Keratinocyte (primary cell): ENCODE measurements at regions not wholly inside any gene's neighbourhood (a gene's known extent, or its start where the extent isn't known, plus 50 kb on each side); places are given as distances from the start of the nearest gene placed in this dataset.

Source experiments
- CTCF ChIP-seq, 3 experiments: IDR thresholded peaks in 1 of 3; conservative IDR thresholded peaks in 1 of 3; optimal IDR thresholded peaks in 1 of 3; 2 replicates in 2 of 3; 3 replicates in 1 of 3; pipeline versions ENCODE3 to v1.5.1; 2011; ENCODE audit warnings: low read length in 3 of 3, mild to moderate bottlenecking in 3 of 3, moderate library complexity in 2 of 3, control low read depth in 1 of 3, inconsistent platforms in 1 of 3; ENCODE audit not compliant: insufficient read depth in 2 of 3; ENCODE audit errors: extremely low read depth in 1 of 3
- EZH2 ChIP-seq: IDR thresholded peaks from one replicate; pipeline ENCODE4 v1.6.1; 2012; ENCODE audit warnings: inconsistent platforms, mild to moderate bottlenecking, low read length, moderate library complexity

- TF ChIP-seq CTCF (optimal IDR thresholded peaks at IDR 0.05 in 1 of 3, IDR thresholded peaks at IDR 0.05 in 1 of 3, conservative IDR thresholded peaks at IDR 0.05 in 1 of 3; ENCODE audit: extremely low read depth in 1 of 3, insufficient read depth in 2 of 3, low read length in 3 of 3) (peak; percentile 36 to 87 (median 51)), EZH2 (no peak)
Observed at GRCh38 chr10:35822316-35822715, 180.2 kb upstream of the FZD8 start.
